Epithelial cell of proximal tubule (primary cell): ENCODE measurements at regions not wholly inside any gene's neighbourhood (a gene's known extent, or its start where the extent isn't known, plus 50 kb on each side); places are given as distances from the start of the nearest gene placed in this dataset.

Experiments
- DNase-seq: peaks from one replicate; pipeline ENCODE4 v3.0.0-alpha.2; 2011; ENCODE audit warnings: low read depth
- H3K4me3 ChIP-seq: 2 replicates; pipeline ENCODE4 v1.5.1; 2011; ENCODE audit warnings: low read depth, mild to moderate bottlenecking, low read length
- CTCF ChIP-seq: conservative IDR thresholded peaks from 2 replicates; pipeline ENCODE4 v1.5.1; 2012; ENCODE audit warnings: low read depth, mild to moderate bottlenecking, low read length

- no peak overlapping the region for H3K4me3 ChIP-seq
- no peak for TF ChIP-seq CTCF
- no peak for DNase-seq
Observed at GRCh38 chr12:4045786-4046494, 172.7 kb upstream of the PARP11 start.

GRCh38 chr12:4044736-4045730 lies 171.8 kb upstream of the PARP11 start:
- no peak for TF ChIP-seq CTCF
- DNase-seq, result no peak
- no peak overlapping the region for H3K4me3 ChIP-seq

GRCh38 chr12:4044101-4044500 lies 170.9 kb upstream of the PARP11 start:
- DNase-seq, result no peak

GRCh38 chr12:4041187-4041885 lies 168.1 kb upstream of the PARP11 start:
- no peak for DNase-seq

More at GRCh38 chr12:4044101-4044500, 170.9 kb upstream of the PARP11 start:
- no peak overlapping the region for H3K4me3 ChIP-seq
- no peak for TF ChIP-seq CTCF

GRCh38 chr12:4039931-4040330 lies 166.7 kb upstream of the PARP11 start:
- DNase-seq, result no peak
- TF ChIP-seq CTCF, result no peak
- no peak overlapping the region for H3K4me3 ChIP-seq

More at GRCh38 chr12:4041187-4041885, 168.1 kb upstream of the PARP11 start:
- no peak overlapping the region for H3K4me3 ChIP-seq
- TF ChIP-seq CTCF, result no peak

GRCh38 chr12:4037747-4038312 lies 164.6 kb upstream of the PARP11 start:
- TF ChIP-seq CTCF, result peak; percentile 80
- no peak for DNase-seq
- H3K4me3 ChIP-seq, result no peak overlapping the region
